ENCODE measurements at regions not wholly inside any gene's neighbourhood (a gene's known extent, or its start where the extent isn't known, plus 50 kb on each side); places are given as distances from the start of the nearest gene placed in this dataset.

- no peak for ATAC-seq (ENCODE audit: low read depth)
- Histone ChIP-seq H3K9ac (ENCODE audit: low read length) (no peak overlapping the region), H3K4me1 (ENCODE audit: control insufficient read depth in 2 of 2, insufficient read depth in 2 of 2, low read length in 2 of 2) (no peaks in the 10 kb centered on the region), H3K79me2 (ENCODE audit: control insufficient read depth, insufficient read depth, low read length) (no peaks in the 10 kb centered on the region), H3K27ac (ENCODE audit: low read length in 2 of 2) (no peak overlapping the region), H3K4me2 (replicated peaks; ENCODE audit: low read depth, low read length, poor library complexity, severe bottlenecking) (no peak overlapping the region), H3K27me3 (replicated peaks in 1 of 4; ENCODE audit: control extremely low read depth in 1 of 4, control insufficient read depth in 3 of 4, insufficient read depth in 4 of 4, low read length in 3 of 4) (peaks cover 0 to 5% (median 0%) of the 10 kb centered on the region in 4 experiments), H3K9me3 (ENCODE audit: control extremely low read depth in 1 of 3, control insufficient read depth in 2 of 3, insufficient read depth in 1 of 3, low read length in 2 of 3) (no peaks in the 10 kb centered on the region), H4K20me1 (ENCODE audit: control insufficient read depth, insufficient read depth, low read length, poor library complexity, severe bottlenecking) (no peaks in the 10 kb centered on the region), H3K4me3 (ENCODE audit: control extremely low read depth in 1 of 5, extremely low read depth in 1 of 5, insufficient read depth in 1 of 5, low read depth in 2 of 5, low read length in 4 of 5) (no peak overlapping the region), H3K36me3 (replicated peaks in 1 of 2; ENCODE audit: control extremely low read depth in 1 of 2, control insufficient read depth in 1 of 2, extremely low read depth in 1 of 2, insufficient read depth in 2 of 2, low read length in 1 of 2) (no peaks in the 10 kb centered on the region), H2AFZ (ENCODE audit: insufficient read depth, low read depth, low read length, poor library complexity, severe bottlenecking) (no peak overlapping the region)
- H3K4me1 Mint-ChIP-seq = no peaks in the 10 kb centered on the region
- intact Hi-C loops (cut with micrococcal nuclease) = no loop called here
- no peak overlapping the region for H3K4me3 Mint-ChIP-seq
- no CpG with 5 or more reads among the region's 1 CpG for WGBS (ENCODE audit: insufficient coverage)
- no peak for DNase-seq
- ChIA-PET POLR2A (no interaction called here), CTCF (no interaction called here)
- TF ChIP-seq EZH2 (IDR thresholded peaks at IDR 0.05; ENCODE audit: borderline replicate concordance, insufficient read depth, low read depth, low read length, poor library complexity, severe bottlenecking) = no peak
- TF ChIP-seq, protein P1, sequence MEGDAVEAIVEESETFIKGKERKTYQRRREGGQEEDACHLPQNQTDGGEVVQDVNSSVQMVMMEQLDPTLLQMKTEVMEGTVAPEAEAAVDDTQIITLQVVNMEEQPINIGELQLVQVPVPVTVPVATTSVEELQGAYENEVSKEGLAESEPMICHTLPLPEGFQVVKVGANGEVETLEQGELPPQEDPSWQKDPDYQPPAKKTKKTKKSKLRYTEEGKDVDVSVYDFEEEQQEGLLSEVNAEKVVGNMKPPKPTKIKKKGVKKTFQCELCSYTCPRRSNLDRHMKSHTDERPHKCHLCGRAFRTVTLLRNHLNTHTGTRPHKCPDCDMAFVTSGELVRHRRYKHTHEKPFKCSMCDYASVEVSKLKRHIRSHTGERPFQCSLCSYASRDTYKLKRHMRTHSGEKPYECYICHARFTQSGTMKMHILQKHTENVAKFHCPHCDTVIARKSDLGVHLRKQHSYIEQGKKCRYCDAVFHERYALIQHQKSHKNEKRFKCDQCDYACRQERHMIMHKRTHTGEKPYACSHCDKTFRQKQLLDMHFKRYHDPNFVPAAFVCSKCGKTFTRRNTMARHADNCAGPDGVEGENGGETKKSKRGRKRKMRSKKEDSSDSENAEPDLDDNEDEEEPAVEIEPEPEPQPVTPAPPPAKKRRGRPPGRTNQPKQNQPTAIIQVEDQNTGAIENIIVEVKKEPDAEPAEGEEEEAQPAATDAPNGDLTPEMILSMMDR (IDR thresholded peaks at IDR 0.05) = no peak
- H3K9me3 Mint-ChIP-seq (ENCODE audit: insufficient read depth) = no peaks in the 10 kb centered on the region
- peaks cover 4% of the 10 kb centered on the region for H3K27me3 Mint-ChIP-seq
- no peak overlapping the region for H3K27ac Mint-ChIP-seq
These were observed 73.8 kb upstream of the SLC1A1 start for GRCh38 chr9:4416467-4416866.

- CTCF ChIA-PET = no interaction called here
- no peak for ATAC-seq (ENCODE audit: low read depth)
- H3K4me1 Mint-ChIP-seq = no peaks in the 10 kb centered on the region
These were observed 75.0 kb upstream of the SLC1A1 start for GRCh38 chr9:4415281-4415680.

More at GRCh38 chr9:4415281-4415680, 75.0 kb upstream of the SLC1A1 start:
- H2AFZ ChIP-seq (ENCODE audit: insufficient read depth, low read depth, low read length, poor library complexity, severe bottlenecking) = no peak overlapping the region
- H3K9me3 Mint-ChIP-seq (ENCODE audit: insufficient read depth) = no peaks in the 10 kb centered on the region
- 100% methylated on average over 1 of the region's 2 CpGs for WGBS (ENCODE audit: insufficient coverage)
- H4K20me1 ChIP-seq (ENCODE audit: control insufficient read depth, insufficient read depth, low read length, poor library complexity, severe bottlenecking) = no peaks in the 10 kb centered on the region
- DNase-seq = no peak
- H3K27me3 Mint-ChIP-seq = peaks cover 4% of the 10 kb centered on the region
- no peak overlapping the region for H3K27ac ChIP-seq (ENCODE audit: low read length in 2 of 2)
- POLR2A ChIA-PET = no interaction called here
- no peak overlapping the region for H3K9ac ChIP-seq (ENCODE audit: low read length)
- H3K4me3 Mint-ChIP-seq = no peak overlapping the region
- no peak overlapping the region for H3K4me3 ChIP-seq (ENCODE audit: control extremely low read depth in 1 of 5, extremely low read depth in 1 of 5, insufficient read depth in 1 of 5, low read depth in 2 of 5, low read length in 4 of 5)
- no peaks in the 10 kb centered on the region for H3K79me2 ChIP-seq (ENCODE audit: control insufficient read depth, insufficient read depth, low read length)
- intact Hi-C loops (cut with micrococcal nuclease) = no loop called here
- peaks cover 0 to 5% (median 0%) of the 10 kb centered on the region in 4 experiments for H3K27me3 ChIP-seq (replicated peaks in 1 of 4; ENCODE audit: control extremely low read depth in 1 of 4, control insufficient read depth in 3 of 4, insufficient read depth in 4 of 4, low read length in 3 of 4)
- no peaks in the 10 kb centered on the region for H3K4me1 ChIP-seq (ENCODE audit: control insufficient read depth in 2 of 2, insufficient read depth in 2 of 2, low read length in 2 of 2)
- TF ChIP-seq, protein P1 (IDR thresholded peaks at IDR 0.05) = no peak
- TF ChIP-seq EZH2 (IDR thresholded peaks at IDR 0.05; ENCODE audit: borderline replicate concordance, insufficient read depth, low read depth, low read length, poor library complexity, severe bottlenecking) = no peak
- H3K9me3 ChIP-seq (ENCODE audit: control extremely low read depth in 1 of 3, control insufficient read depth in 2 of 3, insufficient read depth in 1 of 3, low read length in 2 of 3) = no peaks in the 10 kb centered on the region
- H3K36me3 ChIP-seq (replicated peaks in 1 of 2; ENCODE audit: control extremely low read depth in 1 of 2, control insufficient read depth in 1 of 2, extremely low read depth in 1 of 2, insufficient read depth in 2 of 2, low read length in 1 of 2) = no peaks in the 10 kb centered on the region
- H3K4me2 ChIP-seq (replicated peaks; ENCODE audit: low read depth, low read length, poor library complexity, severe bottlenecking) = no peak overlapping the region
- no peak overlapping the region for H3K27ac Mint-ChIP-seq

All from B cell (primary cell).